Lower leg skin (tissue), 3 donors: ENCODE measurements at regions not wholly inside any gene's neighbourhood (a gene's known extent, or its start where the extent isn't known, plus 50 kb on each side); places are given as distances from the start of the nearest gene placed in this dataset.

Experiments
- POLR2A ChIP-seq, 2 donors: fragments of 450-650 bp; IDR thresholded peaks; one replicate each; pipeline ENCODE4 v1.6.1; 2016 to 2017; ENCODE audit warnings: antibody characterized with exemption in 2 of 2, mild to moderate bottlenecking in 1 of 2, moderate library complexity in 1 of 2
- TF ChIP-seq, protein P1 (sequence below), 3 donors: fragments of 450-650 bp; IDR thresholded peaks; one replicate each; pipeline ENCODE4 v1.5.1; 2016; ENCODE audit warnings: antibody characterized with exemption in 3 of 3, mild to moderate bottlenecking in 3 of 3, moderate library complexity in 2 of 3

- TF ChIP-seq, protein P1, sequence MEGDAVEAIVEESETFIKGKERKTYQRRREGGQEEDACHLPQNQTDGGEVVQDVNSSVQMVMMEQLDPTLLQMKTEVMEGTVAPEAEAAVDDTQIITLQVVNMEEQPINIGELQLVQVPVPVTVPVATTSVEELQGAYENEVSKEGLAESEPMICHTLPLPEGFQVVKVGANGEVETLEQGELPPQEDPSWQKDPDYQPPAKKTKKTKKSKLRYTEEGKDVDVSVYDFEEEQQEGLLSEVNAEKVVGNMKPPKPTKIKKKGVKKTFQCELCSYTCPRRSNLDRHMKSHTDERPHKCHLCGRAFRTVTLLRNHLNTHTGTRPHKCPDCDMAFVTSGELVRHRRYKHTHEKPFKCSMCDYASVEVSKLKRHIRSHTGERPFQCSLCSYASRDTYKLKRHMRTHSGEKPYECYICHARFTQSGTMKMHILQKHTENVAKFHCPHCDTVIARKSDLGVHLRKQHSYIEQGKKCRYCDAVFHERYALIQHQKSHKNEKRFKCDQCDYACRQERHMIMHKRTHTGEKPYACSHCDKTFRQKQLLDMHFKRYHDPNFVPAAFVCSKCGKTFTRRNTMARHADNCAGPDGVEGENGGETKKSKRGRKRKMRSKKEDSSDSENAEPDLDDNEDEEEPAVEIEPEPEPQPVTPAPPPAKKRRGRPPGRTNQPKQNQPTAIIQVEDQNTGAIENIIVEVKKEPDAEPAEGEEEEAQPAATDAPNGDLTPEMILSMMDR (IDR thresholded peaks at IDR 0.05): no peak
- no peak for TF ChIP-seq POLR2A (IDR thresholded peaks at IDR 0.05)
These were observed 295.7 kb upstream of the LMCD1 start for GRCh38 chr3:8205881-8206280.
